GM12891 (cell line): ENCODE measurements at regions not wholly inside any gene's neighbourhood (a gene's known extent, or its start where the extent isn't known, plus 50 kb on each side); places are given as distances from the start of the nearest gene placed in this dataset.

Source experiments
- DNase-seq: peaks from one replicate; pipeline ENCODE4 v3.0.0; 2011; ENCODE audit warnings: low spot score; ENCODE audit not compliant: insufficient read length
- FAIRE-seq: peaks from 2 replicates; lab custom pipeline; 2011; peaks lifted over from hg19 to GRCh38; lab: Jason Lieb, UNC
- PAX5 ChIP-seq: IDR thresholded peaks from 2 replicates; pipeline ENCODE4 v1.6.1; 2011; ENCODE audit warnings: low read length, moderate library complexity, mild to moderate bottlenecking; ENCODE audit not compliant: insufficient read depth, severe bottlenecking
- POLR2A ChIP-seq: IDR thresholded peaks from 2 replicates; pipeline ENCODE4 v1.6.1; 2011; ENCODE audit warnings: low read depth, low read length, control low read depth
- POLR2AphosphoS5 ChIP-seq: IDR thresholded peaks from 2 replicates; pipeline ENCODE4 v1.6.1; 2011; ENCODE audit warnings: low read depth, low read length, control low read depth
- POU2F2 ChIP-seq: IDR thresholded peaks from 2 replicates; pipeline ENCODE4 v1.6.1; 2011; ENCODE audit warnings: low read depth, mild to moderate bottlenecking, control low read depth, low read length, moderate library complexity
- SPI1 ChIP-seq: IDR thresholded peaks from 2 replicates; pipeline ENCODE4 v1.6.1; 2011; ENCODE audit warnings: low read depth, low read length, control low read depth
- TAF1 ChIP-seq: IDR thresholded peaks from 2 replicates; pipeline ENCODE4 v1.6.1; 2011; ENCODE audit warnings: low read depth, low read length, control low read depth

DNA sequence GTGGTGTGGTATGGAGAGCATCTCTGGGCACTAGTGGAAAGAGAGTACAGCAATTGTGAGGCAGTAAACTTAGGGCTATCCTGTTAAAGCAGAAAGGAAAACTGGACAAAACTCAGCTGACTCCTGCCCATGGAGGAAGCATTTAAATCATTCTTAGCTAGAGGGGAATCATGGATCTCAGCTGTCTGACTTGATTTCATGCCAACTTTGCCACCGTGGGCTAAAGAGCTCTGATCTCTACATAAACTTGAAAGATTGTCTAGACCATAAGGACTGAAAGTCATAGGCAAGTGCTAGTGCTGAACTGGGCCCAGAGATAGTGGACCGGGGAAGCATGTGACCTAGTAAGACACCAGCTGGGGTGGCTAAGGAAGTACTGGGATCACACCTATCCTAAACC lies 651.8 kb downstream of the COL12A1 start:
- no peak for TF ChIP-seq POLR2AphosphoS5
- TF ChIP-seq POLR2A, result no peak
- no peak for TF ChIP-seq POU2F2
- FAIRE-seq, result no peak
- DNase-seq, result no peak

- no peak for FAIRE-seq
- DNase-seq, result no peak
- TF ChIP-seq SPI1 (no peak), PAX5 (no peak), POLR2AphosphoS5 (no peak), TAF1 (no peak), POU2F2 (no peak), POLR2A (no peak)
These were observed 654.0 kb downstream of the COL12A1 start for GRCh38 chr6:74551896-74552295.

GRCh38 chr6:74550821-74551220 lies 655.0 kb downstream of the COL12A1 start:
- FAIRE-seq, result no peak
- DNase-seq, result no peak
- TF ChIP-seq POLR2A (no peak), TAF1 (no peak), POU2F2 (no peak), POLR2AphosphoS5 (no peak), SPI1 (no peak), PAX5 (no peak)

DNA sequence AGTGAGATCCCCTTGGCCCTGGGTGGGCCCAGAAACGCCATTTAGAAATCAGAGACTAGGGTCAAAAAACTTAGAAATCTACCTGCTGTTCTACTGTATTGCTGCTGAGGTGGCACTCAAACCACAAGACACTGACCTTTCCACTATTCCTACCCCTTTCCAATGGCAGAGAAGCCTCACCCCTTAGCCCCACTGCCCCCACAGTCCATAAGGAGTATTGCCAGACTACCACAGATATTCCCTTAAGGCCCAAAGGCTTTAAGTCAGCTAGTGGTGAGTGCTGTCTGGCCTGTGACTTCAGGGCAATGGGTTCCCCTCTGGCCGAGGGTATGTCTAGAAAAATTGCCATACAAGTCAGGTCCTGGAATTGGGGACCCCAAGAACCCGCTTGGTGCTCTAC lies 656.1 kb downstream of the COL12A1 start:
- no peak for FAIRE-seq
- TF ChIP-seq POU2F2 (no peak), PAX5 (no peak), POLR2AphosphoS5 (no peak), POLR2A (no peak), TAF1 (no peak)
- no peak for DNase-seq

DNA sequence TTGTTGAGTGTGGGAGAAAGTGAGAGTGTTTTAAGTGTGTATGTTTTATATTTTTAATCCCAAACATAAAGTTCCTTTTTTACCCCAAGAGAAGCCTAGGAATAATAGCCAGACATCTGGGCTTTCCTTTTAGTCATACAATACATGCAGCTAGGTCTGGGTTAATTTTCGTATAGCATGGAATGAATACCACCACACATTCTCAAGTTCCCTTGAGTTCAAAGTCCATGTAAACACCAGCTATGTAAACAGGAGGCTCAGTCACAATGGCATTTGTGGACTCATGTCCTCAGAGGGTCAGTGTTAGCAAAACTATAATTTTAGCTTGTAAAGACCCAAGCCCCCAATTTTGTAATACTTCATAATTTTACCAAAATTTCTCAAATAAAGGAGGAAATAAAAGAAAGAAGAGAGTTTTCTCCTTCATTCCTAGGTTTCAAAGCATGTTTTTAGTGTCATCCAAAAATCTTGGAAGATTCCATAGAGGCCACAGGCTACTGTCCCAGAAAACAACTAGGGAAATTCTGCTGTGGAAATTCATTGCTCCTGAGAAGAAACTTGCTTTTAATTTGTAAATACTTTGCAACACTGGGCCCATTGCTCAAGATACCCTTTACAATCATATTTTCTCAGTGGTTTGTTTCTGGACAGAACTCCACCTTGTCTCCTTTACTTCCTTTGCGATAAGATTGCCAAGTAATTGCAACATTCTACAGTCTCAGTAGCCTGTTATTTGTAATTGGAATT lies 671.2 kb downstream of the COL12A1 start:
- no peak for TF ChIP-seq TAF1
- no peak for TF ChIP-seq POLR2A
- no peak for TF ChIP-seq POU2F2
- no peak for TF ChIP-seq PAX5
- TF ChIP-seq POLR2AphosphoS5, result no peak
- no peak for TF ChIP-seq SPI1
- DNase-seq (no peak), FAIRE-seq (no peak)

GRCh38 chr6:74519163-74519562 lies 686.7 kb downstream of the COL12A1 start:
- TF ChIP-seq POLR2AphosphoS5 (no peak), POU2F2 (no peak), SPI1 (no peak), TAF1 (no peak), POLR2A (no peak), PAX5 (no peak)
- FAIRE-seq (no peak), DNase-seq (no peak)

DNA sequence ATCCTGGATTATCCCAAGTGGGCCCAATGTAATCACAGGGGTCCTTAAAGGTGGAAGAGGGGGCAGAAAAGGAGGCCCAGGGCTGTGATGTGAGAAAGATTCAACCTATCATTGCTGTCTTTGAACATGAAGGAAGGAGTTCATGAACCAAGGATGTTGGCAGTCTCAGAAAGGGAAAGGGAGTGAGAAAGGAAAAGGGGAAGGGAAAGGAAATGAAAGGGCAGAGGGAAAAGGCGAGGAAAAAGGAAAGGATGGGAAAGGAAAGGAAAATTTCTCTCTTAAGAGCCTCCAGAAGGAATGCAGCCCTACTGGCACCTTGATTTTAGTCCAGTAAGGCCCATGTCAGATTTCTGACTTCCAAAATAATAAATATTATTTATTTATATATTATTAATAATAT lies 687.8 kb downstream of the COL12A1 start:
- FAIRE-seq, result no peak
- no peak for TF ChIP-seq SPI1
- no peak for TF ChIP-seq PAX5
- TF ChIP-seq TAF1, result no peak
- no peak for TF ChIP-seq POU2F2
- TF ChIP-seq POLR2AphosphoS5, result no peak
- no peak for TF ChIP-seq POLR2A
- DNase-seq, result no peak

DNA sequence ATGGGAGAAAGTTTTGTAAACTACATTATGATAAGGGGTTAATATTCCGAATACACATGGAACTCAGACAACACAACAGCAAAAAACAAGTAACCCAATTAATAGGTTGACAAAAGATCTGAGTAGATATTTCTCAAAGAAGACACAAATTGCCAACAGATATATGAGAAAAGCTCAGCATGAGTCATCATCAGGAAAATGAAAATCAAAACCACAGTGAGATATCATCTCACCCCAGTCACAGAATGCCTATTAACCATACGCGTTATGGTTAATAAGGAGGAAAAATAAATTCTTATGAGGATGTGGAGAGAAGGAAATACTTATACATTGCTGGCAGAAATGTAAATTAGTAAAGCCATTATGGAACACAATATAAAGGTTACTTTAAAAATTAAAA lies 695.0 kb downstream of the COL12A1 start:
- DNase-seq, result no peak

DNA sequence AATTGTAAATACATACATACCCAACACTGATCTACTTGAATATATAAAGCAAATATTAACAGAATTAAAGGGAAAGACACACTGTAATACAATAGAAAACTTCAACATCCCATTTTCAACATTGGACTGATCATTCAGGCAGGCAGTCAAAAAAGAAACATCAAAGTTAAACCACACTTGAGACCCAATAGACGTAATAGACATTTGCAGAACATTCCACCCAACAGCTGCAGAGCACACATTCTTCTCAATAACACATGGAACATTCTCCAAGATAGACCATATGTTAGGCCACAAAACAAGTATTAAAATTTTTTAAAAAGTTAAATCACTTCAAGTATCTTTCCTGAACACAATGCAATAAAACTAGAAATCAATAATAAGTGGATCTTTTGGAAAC lies 698.2 kb downstream of the COL12A1 start:
- FAIRE-seq (no peak), DNase-seq (no peak)
- TF ChIP-seq TAF1 (no peak), PAX5 (no peak), POLR2AphosphoS5 (no peak), SPI1 (no peak), POLR2A (no peak), POU2F2 (no peak)

More for the DNA sequence above, 695.0 kb downstream of the COL12A1 start:
- TF ChIP-seq SPI1, result no peak
- no peak for TF ChIP-seq POU2F2
- no peak for TF ChIP-seq POLR2A
- no peak for TF ChIP-seq POLR2AphosphoS5
- no peak for TF ChIP-seq PAX5
- no peak for TF ChIP-seq TAF1
- FAIRE-seq, result no peak

GRCh38 chr6:74505391-74505790 lies 700.5 kb downstream of the COL12A1 start:
- no peak for FAIRE-seq

More at GRCh38 chr6:74505391-74505790, 700.5 kb downstream of the COL12A1 start:
- TF ChIP-seq POLR2A, result no peak
- no peak for TF ChIP-seq POU2F2
- no peak for TF ChIP-seq PAX5
- TF ChIP-seq POLR2AphosphoS5, result no peak
- TF ChIP-seq SPI1, result no peak
- no peak for TF ChIP-seq TAF1
- no peak for DNase-seq
